Lower leg skin (tissue), 4 donors: ENCODE measurements at regions not wholly inside any gene's neighbourhood (a gene's known extent, or its start where the extent isn't known, plus 50 kb on each side); places are given as distances from the start of the nearest gene placed in this dataset.
"Not testable (repeated sequence)": the region's sequence is repeated elsewhere in the genome, so short reads cannot be mapped to it uniquely, and the experiment has no call there.

Experiments used
- DNase-seq, 2 donors: peaks; one replicate each; pipeline ENCODE4 v3.0.0-alpha.2; 2019; ENCODE audit warnings: low spot score in 2 of 2
- H3K4me3 ChIP-seq: fragments of 200-600 bp; sonication (generic); 2 replicates; pipeline ENCODE4 v1.5.1; 2017; ENCODE audit warnings: mild to moderate bottlenecking, low read depth; ENCODE audit not compliant: poor library complexity, severe bottlenecking
- POLR2A ChIP-seq, 2 donors: fragments of 450-650 bp; IDR thresholded peaks; one replicate each; pipeline ENCODE4 v1.6.1; 2016 to 2017; ENCODE audit warnings: antibody characterized with exemption in 2 of 2, mild to moderate bottlenecking in 1 of 2, moderate library complexity in 1 of 2
- WGBS, 2 donors: methylation state at CpG; one replicate each; pipeline ENCODE4 v1.1.5; 2018; 5-methylcytosine and 5-hydroxymethylcytosine counted together
- intact Hi-C: fragments of 100-400 bp; cut with DNase I; formaldehyde crosslinking; loops from one replicate; pipeline ENCODE4 v1.15.0; 2023; ENCODE audit warnings: low total_unique reads
- TF ChIP-seq, protein P1 (sequence below), 3 donors: fragments of 450-650 bp; IDR thresholded peaks; one replicate each; pipeline ENCODE4 v1.5.1; 2016; ENCODE audit warnings: antibody characterized with exemption in 3 of 3, mild to moderate bottlenecking in 3 of 3, moderate library complexity in 2 of 3

DNA sequence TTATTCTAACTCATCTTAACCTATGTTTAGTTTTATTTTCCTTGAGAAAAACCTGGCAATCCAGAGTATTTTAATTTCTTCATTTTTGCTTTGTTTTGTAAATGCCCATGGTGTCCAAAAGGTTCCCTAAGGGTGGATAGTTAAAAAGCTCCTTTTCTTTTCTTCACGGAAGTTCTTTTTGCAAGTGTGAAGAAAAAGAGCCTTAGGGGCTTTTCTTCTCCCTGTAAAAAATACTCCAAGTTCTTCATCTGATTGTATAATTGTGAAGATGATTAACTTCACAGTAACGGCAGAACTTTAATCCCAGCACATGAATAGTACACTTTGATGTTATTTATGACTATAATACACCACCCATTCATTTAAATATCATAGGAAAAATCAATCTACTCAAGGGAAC is 530.2 kb upstream of the LINC00305 start:
- no peak overlapping the region for H3K4me3 ChIP-seq
- no peak for TF ChIP-seq POLR2A (IDR thresholded peaks at IDR 0.05)
- TF ChIP-seq, protein P1, sequence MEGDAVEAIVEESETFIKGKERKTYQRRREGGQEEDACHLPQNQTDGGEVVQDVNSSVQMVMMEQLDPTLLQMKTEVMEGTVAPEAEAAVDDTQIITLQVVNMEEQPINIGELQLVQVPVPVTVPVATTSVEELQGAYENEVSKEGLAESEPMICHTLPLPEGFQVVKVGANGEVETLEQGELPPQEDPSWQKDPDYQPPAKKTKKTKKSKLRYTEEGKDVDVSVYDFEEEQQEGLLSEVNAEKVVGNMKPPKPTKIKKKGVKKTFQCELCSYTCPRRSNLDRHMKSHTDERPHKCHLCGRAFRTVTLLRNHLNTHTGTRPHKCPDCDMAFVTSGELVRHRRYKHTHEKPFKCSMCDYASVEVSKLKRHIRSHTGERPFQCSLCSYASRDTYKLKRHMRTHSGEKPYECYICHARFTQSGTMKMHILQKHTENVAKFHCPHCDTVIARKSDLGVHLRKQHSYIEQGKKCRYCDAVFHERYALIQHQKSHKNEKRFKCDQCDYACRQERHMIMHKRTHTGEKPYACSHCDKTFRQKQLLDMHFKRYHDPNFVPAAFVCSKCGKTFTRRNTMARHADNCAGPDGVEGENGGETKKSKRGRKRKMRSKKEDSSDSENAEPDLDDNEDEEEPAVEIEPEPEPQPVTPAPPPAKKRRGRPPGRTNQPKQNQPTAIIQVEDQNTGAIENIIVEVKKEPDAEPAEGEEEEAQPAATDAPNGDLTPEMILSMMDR (IDR thresholded peaks at IDR 0.05) = no peak
- WGBS, 2 donors = 37 to 42% methylated on average over 2 of the region's 2 CpGs
- no peak for DNase-seq
- intact Hi-C loops = no loop called here

DNA sequence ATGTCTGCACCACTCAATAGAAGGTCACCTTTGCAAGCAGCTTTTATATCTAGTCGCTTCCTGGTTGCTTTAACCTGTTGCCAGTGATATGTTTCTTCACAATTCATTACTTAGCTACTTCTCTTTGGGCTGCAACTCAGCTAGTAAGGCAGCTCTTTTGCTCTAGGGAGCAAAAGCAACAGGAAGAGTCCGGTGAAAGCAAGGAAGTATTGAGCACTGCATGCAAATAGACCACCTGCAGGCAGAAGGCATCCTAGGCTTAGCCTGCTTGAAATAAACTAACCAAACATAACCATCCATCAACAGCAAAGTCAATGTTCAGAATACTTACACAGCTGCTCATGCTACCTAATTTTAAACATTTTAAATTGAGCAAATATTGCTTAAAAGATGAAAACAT is 529.2 kb upstream of the LINC00305 start:
- TF ChIP-seq, protein P1 (IDR thresholded peaks at IDR 0.05) = no peak
- no peak for TF ChIP-seq POLR2A (IDR thresholded peaks at IDR 0.05)
- DNase-seq = no peak
- intact Hi-C loops = no loop called here
- 63% methylated on average over 2 of the region's 2 CpGs for WGBS, 2 donors
- H3K4me3 ChIP-seq = no peak overlapping the region

DNA sequence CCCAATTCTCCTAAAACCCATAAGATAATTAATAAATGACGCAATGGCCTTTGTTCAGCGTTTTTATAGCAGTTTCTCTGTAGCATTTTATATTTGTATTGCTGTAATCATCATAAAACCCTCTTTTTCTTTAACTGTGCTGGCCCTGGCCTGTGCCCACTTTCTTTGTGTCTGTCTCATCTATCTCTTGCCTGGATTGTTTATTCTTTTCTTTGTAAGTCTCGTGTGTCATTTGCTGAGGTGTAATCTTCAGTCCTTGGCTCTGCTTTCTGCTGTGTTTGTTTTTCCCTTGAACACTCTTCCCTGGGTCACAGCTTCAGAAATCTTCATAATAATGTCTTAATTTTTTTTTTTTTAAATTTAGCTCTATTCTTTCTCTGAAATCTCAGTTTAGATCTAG is 525.8 kb upstream of the LINC00305 start:
- intact Hi-C loops = no loop called here
- no peak for DNase-seq
- WGBS, 2 donors = 62 to 75% methylated on average over 3 of the region's 3 CpGs
- no peak overlapping the region for H3K4me3 ChIP-seq
- TF ChIP-seq, protein P1 (IDR thresholded peaks at IDR 0.05) = no peak
- no peak for TF ChIP-seq POLR2A (IDR thresholded peaks at IDR 0.05)

DNA sequence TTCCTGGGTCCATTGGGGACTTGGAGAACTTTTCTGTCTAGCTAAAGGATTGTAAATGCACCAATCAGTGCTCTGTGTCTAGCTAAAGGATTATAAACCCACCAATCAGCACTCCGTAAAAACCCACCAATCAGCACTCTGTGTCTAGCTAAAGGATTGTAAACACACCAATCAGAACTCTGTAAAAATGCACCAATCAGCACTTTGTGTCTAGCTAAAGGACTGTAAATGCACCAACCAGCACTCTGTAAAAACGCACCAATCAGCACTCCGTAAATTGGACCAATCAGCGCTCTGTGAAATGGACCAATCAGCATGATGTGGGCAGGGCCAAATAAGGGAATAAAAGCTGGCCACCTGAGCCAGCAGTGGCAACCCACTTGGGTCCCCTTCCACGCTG is 522.4 kb upstream of the LINC00305 start:
- intact Hi-C loops, DNase-seq, H3K4me3 ChIP-seq: not testable (repeated sequence)
- WGBS, 2 donors = 76 to 80% methylated on average over 5 of the region's 5 CpGs

DNA sequence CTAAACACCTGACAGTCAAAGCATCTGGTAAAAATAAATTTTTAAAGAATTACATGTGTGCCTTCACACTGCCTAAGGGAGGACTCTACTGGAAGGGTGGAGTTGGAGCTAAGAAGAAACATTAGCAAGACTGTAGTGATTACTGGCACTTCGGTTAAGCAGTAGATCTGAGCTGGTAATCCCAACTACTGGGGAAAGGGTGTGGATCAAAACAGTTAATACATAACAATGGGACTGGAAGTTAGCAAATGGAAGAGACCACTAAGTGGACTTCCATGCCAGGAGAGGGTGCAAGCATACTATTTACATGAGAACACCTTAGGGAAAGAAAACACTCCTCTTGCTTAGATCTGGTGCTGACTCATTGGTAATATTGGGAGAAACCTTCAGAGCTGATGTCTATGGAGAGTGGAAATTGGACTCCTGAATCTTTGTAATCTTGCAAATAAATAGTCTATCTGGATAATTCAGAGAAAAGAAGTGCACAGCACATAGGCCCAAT is 519.6 kb upstream of the LINC00305 start:
- no peak overlapping the region for H3K4me3 ChIP-seq
- intact Hi-C loops = no loop called here
- WGBS, 2 donors = 84 to 97% methylated on average over 1 of the region's 1 CpG
- no peak for DNase-seq
- TF ChIP-seq, protein P1 (IDR thresholded peaks at IDR 0.05) = no peak
- no peak for TF ChIP-seq POLR2A (IDR thresholded peaks at IDR 0.05)

DNA sequence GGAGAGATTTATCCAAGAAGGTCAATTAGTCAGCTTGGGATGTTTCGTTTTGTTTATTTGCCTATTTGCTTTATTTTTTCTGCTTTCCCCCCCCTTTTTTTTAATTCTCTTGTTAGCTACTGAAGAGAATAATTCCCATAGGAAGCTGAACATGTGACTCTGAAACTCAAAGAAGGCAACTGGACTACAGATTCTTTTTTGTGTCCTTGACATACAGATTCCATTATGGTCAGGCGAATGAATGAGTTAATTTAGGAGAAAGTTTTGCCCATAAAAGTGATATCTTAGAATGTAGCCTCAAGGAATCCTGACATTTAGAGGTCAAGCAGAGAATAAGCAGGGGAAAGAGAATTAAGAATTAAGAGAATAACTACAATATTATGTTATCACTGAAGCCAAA is 514.2 kb upstream of the LINC00305 start:
- intact Hi-C loops = no loop called here
- 83 to 88% methylated on average over 2 of the region's 2 CpGs for WGBS, 2 donors

More for the DNA sequence above, 514.2 kb upstream of the LINC00305 start:
- no peak for TF ChIP-seq POLR2A (IDR thresholded peaks at IDR 0.05)
- TF ChIP-seq, protein P1 (IDR thresholded peaks at IDR 0.05) = no peak
- no peak overlapping the region for H3K4me3 ChIP-seq
- DNase-seq = no peak
